ENCODE measurements at regions not wholly inside any gene's neighbourhood (a gene's known extent, or its start where the extent isn't known, plus 50 kb on each side); places are given as distances from the start of the nearest gene placed in this dataset.

GRCh38 chr3:165568907-165569462 lies 268.2 kb downstream of the BCHE start:
- no peak for TF ChIP-seq CTCF (conservative IDR thresholded peaks at IDR 0.05; ENCODE audit: low read depth, low read length)
- TF ChIP-seq EZH2 (IDR thresholded peaks at IDR 0.05; ENCODE audit: low read length, unreplicated experiment): no peak

All from PC-3 (cell line).